ENCODE measurements at regions not wholly inside any gene's neighbourhood (a gene's known extent, or its start where the extent isn't known, plus 50 kb on each side); places are given as distances from the start of the nearest gene placed in this dataset.

DNA sequence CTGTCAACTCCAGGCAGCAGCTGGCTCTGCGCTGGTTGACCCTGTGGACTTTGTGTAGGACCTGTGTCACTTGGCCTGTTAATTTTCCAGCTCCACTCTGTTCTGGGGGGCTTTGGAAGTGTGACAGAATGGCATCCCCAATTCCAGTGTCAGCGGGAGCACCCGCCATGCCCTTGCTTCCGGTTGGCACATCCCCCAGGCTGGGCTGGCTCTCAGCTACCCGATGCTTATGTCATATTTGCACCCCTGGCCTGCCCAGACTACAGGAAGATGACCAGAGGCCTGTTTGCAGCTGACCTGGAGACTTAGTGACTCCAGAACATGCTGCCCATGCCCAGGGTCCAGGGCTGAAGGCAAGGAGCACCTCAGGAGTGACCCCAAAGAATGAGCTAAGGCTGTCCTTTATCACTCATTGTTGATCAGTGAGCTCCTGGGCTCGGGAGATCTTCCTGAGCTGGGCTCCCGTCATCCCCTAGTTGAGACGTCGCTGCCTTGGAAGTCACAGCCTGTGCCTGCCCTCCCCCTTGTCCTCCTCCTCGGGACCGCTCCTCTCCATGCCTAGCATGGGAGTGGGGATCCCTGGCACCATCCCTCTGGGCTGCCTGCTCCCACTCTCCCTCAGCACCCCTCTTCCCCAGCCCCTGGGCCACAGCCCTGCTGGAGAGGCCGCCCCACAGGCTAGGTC, 163.4 kb upstream of the RTL1 start:
- TF ChIP-seq, protein P1, sequence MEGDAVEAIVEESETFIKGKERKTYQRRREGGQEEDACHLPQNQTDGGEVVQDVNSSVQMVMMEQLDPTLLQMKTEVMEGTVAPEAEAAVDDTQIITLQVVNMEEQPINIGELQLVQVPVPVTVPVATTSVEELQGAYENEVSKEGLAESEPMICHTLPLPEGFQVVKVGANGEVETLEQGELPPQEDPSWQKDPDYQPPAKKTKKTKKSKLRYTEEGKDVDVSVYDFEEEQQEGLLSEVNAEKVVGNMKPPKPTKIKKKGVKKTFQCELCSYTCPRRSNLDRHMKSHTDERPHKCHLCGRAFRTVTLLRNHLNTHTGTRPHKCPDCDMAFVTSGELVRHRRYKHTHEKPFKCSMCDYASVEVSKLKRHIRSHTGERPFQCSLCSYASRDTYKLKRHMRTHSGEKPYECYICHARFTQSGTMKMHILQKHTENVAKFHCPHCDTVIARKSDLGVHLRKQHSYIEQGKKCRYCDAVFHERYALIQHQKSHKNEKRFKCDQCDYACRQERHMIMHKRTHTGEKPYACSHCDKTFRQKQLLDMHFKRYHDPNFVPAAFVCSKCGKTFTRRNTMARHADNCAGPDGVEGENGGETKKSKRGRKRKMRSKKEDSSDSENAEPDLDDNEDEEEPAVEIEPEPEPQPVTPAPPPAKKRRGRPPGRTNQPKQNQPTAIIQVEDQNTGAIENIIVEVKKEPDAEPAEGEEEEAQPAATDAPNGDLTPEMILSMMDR (conservative IDR thresholded peaks at IDR 0.05; ENCODE audit: low read depth, low read length) = no peak
- TF ChIP-seq EZH2 (IDR thresholded peaks at IDR 0.05; ENCODE audit: borderline replicate concordance, low read depth, low read length, poor library complexity, severe bottlenecking) = no peak

Measured in A673 (cell line).